Esophagus mucosa (tissue), 1 donor: ENCODE measurements at regions not wholly inside any gene's neighbourhood (a gene's known extent, or its start where the extent isn't known, plus 50 kb on each side); places are given as distances from the start of the nearest gene placed in this dataset.

Source experiments
- ATAC-seq: fragments of 200-7000 bp; cut with Tn5 transposase; one replicate; pipeline ENCODE4 v1.9.1; 2020
- donor health status: DM: yes; HTN: yes; CAD: no.

- ATAC-seq: no peak
Measured at GRCh38 chr18:28529644-28530043, 352.7 kb upstream of the CDH2 start.

- ATAC-seq: no peak
Measured at GRCh38 chr18:28526196-28526595, 349.3 kb upstream of the CDH2 start.

- no peak for ATAC-seq
Measured at GRCh38 chr18:28523758-28524475, 347.0 kb upstream of the CDH2 start.

GRCh38 chr18:28522236-28522635 is 345.3 kb upstream of the CDH2 start:
- ATAC-seq: no peak

- ATAC-seq: no peak
Measured at GRCh38 chr18:28519997-28520396, 343.1 kb upstream of the CDH2 start.

GRCh38 chr18:28514699-28515098 is 337.8 kb upstream of the CDH2 start:
- ATAC-seq: no peak

- no peak for ATAC-seq
Measured at GRCh38 chr18:28512357-28512756, 335.4 kb upstream of the CDH2 start.

- no peak for ATAC-seq
Measured at GRCh38 chr18:28511413-28511821, 334.5 kb upstream of the CDH2 start.

GRCh38 chr18:28510210-28510609 is 333.3 kb upstream of the CDH2 start:
- no peak for ATAC-seq

GRCh38 chr18:28504066-28504465 is 327.1 kb upstream of the CDH2 start:
- no peak for ATAC-seq

- no peak for ATAC-seq
Measured at GRCh38 chr18:28494151-28494550, 317.2 kb upstream of the CDH2 start.

GRCh38 chr18:28485918-28486317 is 309.0 kb upstream of the CDH2 start:
- ATAC-seq: no peak

GRCh38 chr18:28485210-28485801 is 308.4 kb upstream of the CDH2 start:
- no peak for ATAC-seq

GRCh38 chr18:28478531-28478930 is 301.6 kb upstream of the CDH2 start:
- no peak for ATAC-seq

- ATAC-seq: no peak
Measured at GRCh38 chr18:28476302-28476701, 299.4 kb upstream of the CDH2 start.

- ATAC-seq: no peak
Measured at GRCh38 chr18:28469946-28470345, 293.0 kb upstream of the CDH2 start.

GRCh38 chr18:28468901-28469300 is 292.0 kb upstream of the CDH2 start:
- no peak for ATAC-seq

GRCh38 chr18:28466204-28466603 is 289.3 kb upstream of the CDH2 start:
- no peak for ATAC-seq

- ATAC-seq: no peak
Measured at GRCh38 chr18:28459587-28459986, 282.7 kb upstream of the CDH2 start.

- no peak for ATAC-seq
Measured at GRCh38 chr18:28458751-28459150, 281.8 kb upstream of the CDH2 start.

GRCh38 chr18:28457784-28458183 is 280.9 kb upstream of the CDH2 start:
- ATAC-seq: no peak

GRCh38 chr18:28455971-28456370 is 279.0 kb upstream of the CDH2 start:
- ATAC-seq: no peak

- no peak for ATAC-seq
Measured at GRCh38 chr18:28439870-28440269, 262.9 kb upstream of the CDH2 start.

GRCh38 chr18:28438381-28438780 is 261.5 kb upstream of the CDH2 start:
- ATAC-seq: no peak

GRCh38 chr18:28432339-28432738 is 255.4 kb upstream of the CDH2 start:
- ATAC-seq: no peak
